DND-41 (cell line): ENCODE measurements at regions not wholly inside any gene's neighbourhood (a gene's known extent, or its start where the extent isn't known, plus 50 kb on each side); places are given as distances from the start of the nearest gene placed in this dataset.

ENCODE experiments used
- ATAC-seq: fragments of 200-7000 bp; cut with Tn5 transposase; 3 replicates; pipeline ENCODE4 v1.9.1; 2021; ENCODE audit warnings: low read depth; ENCODE audit not compliant: insufficient read depth
- DNase-seq: peaks from one replicate; pipeline ENCODE4 v3.0.0-alpha.2; 2020
- H2AFZ ChIP-seq: 2 replicates; pipeline ENCODE4 v1.6.0; 2012; ENCODE audit warnings: low read depth, low read length
- H3K27ac ChIP-seq: 2 replicates; pipeline ENCODE4 v1.5.1; 2012; ENCODE audit warnings: low read length, inconsistent platforms
- H3K27me3 ChIP-seq: fragments of 200-600 bp; sonication (generic); 2 replicates; pipeline ENCODE4 v1.6.0; 2012; ENCODE audit warnings: low read length, mild to moderate bottlenecking, inconsistent platforms; ENCODE audit not compliant: insufficient read depth, poor library complexity
- H3K36me3 ChIP-seq: 2 replicates; pipeline ENCODE4 v1.5.1; 2012; ENCODE audit warnings: low read length, inconsistent platforms; ENCODE audit not compliant: insufficient read depth
- H3K4me1 ChIP-seq: 2 replicates; pipeline ENCODE4 v1.5.1; 2012; ENCODE audit warnings: mild to moderate bottlenecking, low read length; ENCODE audit not compliant: insufficient read depth
- H3K4me2 ChIP-seq: 2 replicates; pipeline ENCODE4 v1.6.0; 2012; ENCODE audit warnings: mild to moderate bottlenecking, moderate library complexity, low read length, inconsistent platforms; ENCODE audit not compliant: insufficient read depth
- H3K4me3 ChIP-seq, 2 experiments: fragments of 200-600 bp in 1 of 2; shearing (Covaris generic) in 1 of 2; 2 replicates each; pipeline ENCODE4 v1.5.1; 2012 to 2016; ENCODE audit warnings: inconsistent platforms in 2 of 2, low read length in 2 of 2, mild to moderate bottlenecking in 2 of 2, low read depth in 1 of 2, moderate library complexity in 1 of 2
- H3K79me2 ChIP-seq: 2 replicates; pipeline ENCODE4 v1.6.0; 2012; ENCODE audit warnings: low read length, inconsistent platforms; ENCODE audit not compliant: insufficient read depth
- H3K9ac ChIP-seq: 2 replicates; pipeline ENCODE4 v1.6.0; 2012; ENCODE audit warnings: low read depth, mild to moderate bottlenecking, inconsistent platforms, low read length, moderate library complexity
- H3K9me3 ChIP-seq: 2 replicates; pipeline ENCODE4 v1.5.1; 2012; ENCODE audit warnings: low read length, moderate library complexity, mild to moderate bottlenecking, inconsistent platforms; ENCODE audit not compliant: insufficient read depth, severe bottlenecking
- H4K20me1 ChIP-seq: 2 replicates; pipeline ENCODE4 v1.6.0; 2012; ENCODE audit warnings: low read length; ENCODE audit not compliant: insufficient read depth
- CTCF ChIP-seq: IDR thresholded peaks from 2 replicates; pipeline ENCODE4 v1.5.1; 2012; ENCODE audit warnings: borderline replicate concordance, low read length, moderate library complexity, mild to moderate bottlenecking; ENCODE audit not compliant: poor library complexity, severe bottlenecking; ENCODE audit errors: extremely low read depth
- EZH2 ChIP-seq: IDR thresholded peaks from 3 replicates; pipeline ENCODE4 v1.6.1; 2012; ENCODE audit warnings: borderline replicate concordance, low read depth, mild to moderate bottlenecking, moderate library complexity, low read length, inconsistent platforms; ENCODE audit not compliant: severe bottlenecking

GRCh38 chr3:188080091-188080490 is 73.9 kb upstream of the LPP start:
- H3K27ac ChIP-seq: no peak overlapping the region
- H3K4me3 ChIP-seq: no peak overlapping the region
- no peak overlapping the region for H3K9ac ChIP-seq
- no peaks in the 10 kb centered on the region for H3K79me2 ChIP-seq
- TF ChIP-seq EZH2 (no peak), CTCF (no peak)
- no peaks in the 10 kb centered on the region for H3K36me3 ChIP-seq
- DNase-seq: no peak
- H2AFZ ChIP-seq: no peak overlapping the region
- no peaks in the 10 kb centered on the region for H3K9me3 ChIP-seq
- no peaks in the 10 kb centered on the region for H3K27me3 ChIP-seq
- no peak for ATAC-seq
- no peaks in the 10 kb centered on the region for H4K20me1 ChIP-seq
- H3K4me2 ChIP-seq: no peak overlapping the region
- H3K4me1 ChIP-seq: peaks cover 6% of the 10 kb centered on the region

- Histone ChIP-seq H3K9ac (no peak overlapping the region), H3K4me3 (no peak overlapping the region), H3K4me2 (no peak overlapping the region)
Observed at GRCh38 chr3:188082031-188082430, 71.9 kb upstream of the LPP start.

GRCh38 chr3:188082450-188082849 is 71.5 kb upstream of the LPP start:
- H4K20me1 ChIP-seq: no peaks in the 10 kb centered on the region
- TF ChIP-seq EZH2: no peak
- no peak for TF ChIP-seq CTCF
- H3K36me3 ChIP-seq: no peaks in the 10 kb centered on the region
- ATAC-seq (no peak), DNase-seq (no peak)
- H3K27me3 ChIP-seq: no peaks in the 10 kb centered on the region
- no peak overlapping the region for H3K4me2 ChIP-seq
- H2AFZ ChIP-seq: no peak overlapping the region
- no peak overlapping the region for H3K9ac ChIP-seq
- H3K9me3 ChIP-seq: no peaks in the 10 kb centered on the region
- peaks cover 10% of the 10 kb centered on the region for H3K4me1 ChIP-seq
- no peaks in the 10 kb centered on the region for H3K79me2 ChIP-seq
- H3K27ac ChIP-seq: no peak overlapping the region
- no peak overlapping the region for H3K4me3 ChIP-seq

More at GRCh38 chr3:188082031-188082430, 71.9 kb upstream of the LPP start:
- H3K27ac ChIP-seq: no peak overlapping the region
- H3K27me3 ChIP-seq: no peaks in the 10 kb centered on the region
- H4K20me1 ChIP-seq: no peaks in the 10 kb centered on the region
- no peak for TF ChIP-seq CTCF
- no peak for TF ChIP-seq EZH2
- H2AFZ ChIP-seq: no peak overlapping the region
- peaks cover 10% of the 10 kb centered on the region for H3K4me1 ChIP-seq
- H3K9me3 ChIP-seq: no peaks in the 10 kb centered on the region
- ATAC-seq (no peak), DNase-seq (no peak)
- H3K36me3 ChIP-seq: no peaks in the 10 kb centered on the region
- no peaks in the 10 kb centered on the region for H3K79me2 ChIP-seq

GRCh38 chr3:188083011-188083410 is 70.9 kb upstream of the LPP start:
- peaks cover 10% of the 10 kb centered on the region for H3K4me1 ChIP-seq
- no peak overlapping the region for H2AFZ ChIP-seq

More at GRCh38 chr3:188083011-188083410, 70.9 kb upstream of the LPP start:
- Histone ChIP-seq H3K27ac (no peak overlapping the region), H3K27me3 (no peaks in the 10 kb centered on the region), H4K20me1 (no peaks in the 10 kb centered on the region), H3K4me2 (no peak overlapping the region), H3K4me3 (no peak overlapping the region), H3K79me2 (no peaks in the 10 kb centered on the region), H3K9ac (no peak overlapping the region), H3K9me3 (no peaks in the 10 kb centered on the region), H3K36me3 (no peaks in the 10 kb centered on the region)
- TF ChIP-seq EZH2 (no peak), CTCF (no peak)
- ATAC-seq (no peak), DNase-seq (no peak)
